ENCODE measurements at regions not wholly inside any gene's neighbourhood (a gene's known extent, or its start where the extent isn't known, plus 50 kb on each side); places are given as distances from the start of the nearest gene placed in this dataset.
"Not testable (repeated sequence)": the region's sequence is repeated elsewhere in the genome, so short reads cannot be mapped to it uniquely, and the experiment has no call there.

- no peak for DNase-seq (ENCODE audit: low spot score)
- H3K27ac ChIP-seq, result no peak overlapping the region
- no peak for TF ChIP-seq CTCF (conservative IDR thresholded peaks at IDR 0.05; ENCODE audit: low read depth)
- ChIA-PET CTCF (no interaction called here), POLR2A (ENCODE audit: low non-redundant PET) (no interaction called here)
Measured at GRCh38 chr4:110352670-110353442, 123.1 kb upstream of the ENPEP start.

- DNase-seq (ENCODE audit: low spot score), result no peak
- no peak overlapping the region for H3K27ac ChIP-seq
- ChIA-PET CTCF (no interaction called here), POLR2A (ENCODE audit: low non-redundant PET) (no interaction called here)
- no peak for TF ChIP-seq CTCF (conservative IDR thresholded peaks at IDR 0.05; ENCODE audit: low read depth)
Measured at GRCh38 chr4:110348711-110349383, 127.1 kb upstream of the ENPEP start.

- no peak for TF ChIP-seq CTCF (conservative IDR thresholded peaks at IDR 0.05; ENCODE audit: low read depth)
- DNase-seq (ENCODE audit: low spot score), result no peak
- CTCF ChIA-PET, result no interaction called here
- POLR2A ChIA-PET (ENCODE audit: low non-redundant PET), result no interaction called here
- no peak overlapping the region for H3K27ac ChIP-seq
Measured at GRCh38 chr4:110347805-110348204, 128.2 kb upstream of the ENPEP start.

GRCh38 chr4:110344165-110344564 lies 131.8 kb upstream of the ENPEP start:
- no peak for TF ChIP-seq CTCF (conservative IDR thresholded peaks at IDR 0.05; ENCODE audit: low read depth)
- DNase-seq (ENCODE audit: low spot score), result peak; percentile 32
- no peak overlapping the region for H3K27ac ChIP-seq
- POLR2A ChIA-PET (ENCODE audit: low non-redundant PET), result no interaction called here
- CTCF ChIA-PET, result interaction anchor here (0.5 to 1.6 kb wide), 11 partner anchors 9 to 342 kb away, joined by 3 to 6 read pairs (median 3); no protein-coding TSS in a partner anchor

- no peak overlapping the region for H3K27ac ChIP-seq
- CTCF ChIA-PET, result interaction anchor here (1.1 to 1.6 kb wide), 2 partner anchors 9 to 338 kb away, joined by 3 read pairs; no protein-coding TSS in a partner anchor
- TF ChIP-seq CTCF (conservative IDR thresholded peaks at IDR 0.05; ENCODE audit: low read depth), result no peak
- no peak for DNase-seq (ENCODE audit: low spot score)
- POLR2A ChIA-PET (ENCODE audit: low non-redundant PET), result no interaction called here
Measured at GRCh38 chr4:110343534-110343933, 132.4 kb upstream of the ENPEP start.

GRCh38 chr4:110341118-110341517 lies 134.8 kb upstream of the ENPEP start:
- CTCF ChIA-PET; H3K27ac ChIP-seq; DNase-seq (ENCODE audit: low spot score); POLR2A ChIA-PET (ENCODE audit: low non-redundant PET): not testable (repeated sequence)

- ChIA-PET POLR2A (ENCODE audit: low non-redundant PET) (interaction anchor here (0.7 kb wide), 1 partner anchor 1000 kb away, joined by 3 read pairs; no protein-coding TSS in a partner anchor), CTCF (interaction anchor here (1.0 kb wide), 1 partner anchor 9 kb away, joined by 3 read pairs; no protein-coding TSS in a partner anchor)
- no peak for TF ChIP-seq CTCF (conservative IDR thresholded peaks at IDR 0.05; ENCODE audit: low read depth)
- no peak for DNase-seq (ENCODE audit: low spot score)
- no peak overlapping the region for H3K27ac ChIP-seq
Measured at GRCh38 chr4:110335399-110335798, 137.0 kb upstream of the ELOVL6 start.

Measured in RWPE1 (cell line).